Aorta (tissue), 5 donors: ENCODE measurements at regions not wholly inside any gene's neighbourhood (a gene's known extent, or its start where the extent isn't known, plus 50 kb on each side); places are given as distances from the start of the nearest gene placed in this dataset.

ENCODE experiments used
- ATAC-seq: fragments of 200-7000 bp; cut with Tn5 transposase; one replicate; pipeline ENCODE4 v1.9.1; 2022; ENCODE audit warnings: moderate library complexity; ENCODE audit not compliant: low FRiP score
- DNase-seq, 2 donors: peaks; one replicate each; pipeline ENCODE4 v3.0.0-alpha.2; 2020
- H3K27ac ChIP-seq, 2 donors: one replicate each; pipeline ENCODE4 v1.5.1; 2013; ENCODE audit warnings: low read length in 2 of 2, mild to moderate bottlenecking in 2 of 2, moderate library complexity in 2 of 2, control low read depth in 1 of 2, inconsistent platforms in 1 of 2, low read depth in 1 of 2
- H3K27me3 ChIP-seq, 2 donors: one replicate each; pipeline ENCODE4 v1.6.1; 2013; ENCODE audit warnings: control low read depth in 1 of 2, low read length in 1 of 2, mild to moderate bottlenecking in 1 of 2, moderate library complexity in 1 of 2; ENCODE audit not compliant: insufficient read depth in 2 of 2, control insufficient read depth in 1 of 2
- H3K36me3 ChIP-seq, 2 donors: one replicate each; pipeline ENCODE4 v1.6.1; 2013; ENCODE audit warnings: control low read depth in 1 of 2, low read length in 1 of 2, mild to moderate bottlenecking in 1 of 2; ENCODE audit not compliant: insufficient read depth in 2 of 2, control insufficient read depth in 1 of 2
- H3K4me1 ChIP-seq, 2 donors: one replicate each; pipeline ENCODE4 v1.6.1; 2013; ENCODE audit warnings: low read length in 2 of 2, control low read depth in 1 of 2, mild to moderate bottlenecking in 1 of 2, moderate library complexity in 1 of 2; ENCODE audit not compliant: insufficient read depth in 2 of 2, control insufficient read depth in 1 of 2
- H3K4me3 ChIP-seq, 2 donors: one replicate each; pipeline ENCODE4 v1.5.1; 2013; ENCODE audit warnings: low read length in 2 of 2, control low read depth in 1 of 2, mild to moderate bottlenecking in 1 of 2
- H3K9me3 ChIP-seq: one replicate; pipeline ENCODE4 v1.6.1; 2013; ENCODE audit warnings: mild to moderate bottlenecking, low read length; ENCODE audit not compliant: control insufficient read depth
- WGBS, 2 donors: extraction: QIAGEN DNeasy Blood & Tissue Kit; methylation state at CpG; one replicate each; pipeline ENCODE4 v1.1.7; 2013; 5-methylcytosine and 5-hydroxymethylcytosine counted together
- intact Hi-C, 2 donors: fragments of 100-400 bp; cut with DNase I; formaldehyde crosslinking; loops; one replicate each; pipeline versions ENCODE4 v1.14.2 to v1.15.0; 2022
- donor health status: healthy with polysubstance abuse.
- donor health status: Bipolar disorder and iron deficiency.
- donor health status: DM: no; HTN: no; CAD: no.
- donor health status: DM: no; HTN: no; CAD: no.
- donor health status: DM: yes; HTN: yes; CAD: no.

DNA sequence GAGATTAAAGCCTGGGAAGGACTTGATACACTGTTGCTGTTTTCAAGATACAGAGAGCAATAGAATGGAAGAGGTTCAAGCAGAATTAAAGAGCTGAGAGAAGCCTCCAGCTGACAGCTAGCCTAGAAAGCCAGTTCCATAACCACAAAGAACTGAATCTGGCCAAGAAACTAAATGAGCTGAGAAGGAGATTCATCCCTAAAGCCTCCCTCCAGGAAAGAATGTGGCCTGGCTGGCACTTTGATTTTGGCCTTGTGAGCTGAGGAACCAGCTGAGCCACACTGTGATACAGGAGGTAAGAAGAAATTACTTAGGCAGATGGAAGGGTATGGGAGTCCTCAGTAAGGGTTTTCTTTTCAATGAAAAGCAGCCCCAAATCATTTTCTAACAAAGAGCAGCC is 324.1 kb downstream of the PHF14 start:
- ATAC-seq (no peak), DNase-seq (no peak)
- intact Hi-C loops = loop anchor here in 1 of 2 donors (10.0 kb wide), 1 partner anchor 57 kb away; no protein-coding TSS in a partner anchor
- H3K36me3 ChIP-seq = no peaks in the 10 kb centered on the region
- no peak overlapping the region for H3K4me3 ChIP-seq
- H3K27ac ChIP-seq = no peak overlapping the region
- no peaks in the 10 kb centered on the region for H3K4me1 ChIP-seq
- no peaks in the 10 kb centered on the region for H3K27me3 ChIP-seq
- no peaks in the 10 kb centered on the region for H3K9me3 ChIP-seq

DNA sequence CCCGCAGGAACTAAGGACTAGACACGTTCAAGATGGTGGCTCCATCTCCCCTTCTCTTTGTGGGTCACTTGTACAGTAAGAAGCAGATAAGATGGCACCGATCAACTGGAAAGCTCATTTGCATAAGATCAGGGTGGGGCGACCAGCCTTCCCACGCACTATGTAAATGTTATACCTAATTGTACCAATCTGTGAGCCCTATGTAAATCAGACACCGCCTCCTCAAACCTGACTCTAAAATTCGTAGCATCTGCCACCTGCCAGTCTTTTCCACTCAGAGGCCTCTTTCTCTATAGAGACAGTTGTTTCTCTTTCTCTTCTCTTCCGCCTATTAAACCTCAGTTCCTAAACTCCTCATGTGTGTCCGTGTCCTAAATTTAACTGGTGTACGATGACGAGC is 324.5 kb downstream of the PHF14 start:
- ATAC-seq (no peak), DNase-seq (no peak)
- Histone ChIP-seq H3K27ac (no peak overlapping the region), H3K4me1 (no peaks in the 10 kb centered on the region), H3K4me3 (no peak overlapping the region), H3K27me3 (no peaks in the 10 kb centered on the region), H3K36me3 (no peaks in the 10 kb centered on the region), H3K9me3 (no peaks in the 10 kb centered on the region)
- intact Hi-C loops = loop anchor here in 1 of 2 donors (10.0 kb wide), 1 partner anchor 57 kb away; no protein-coding TSS in a partner anchor
- WGBS, 2 donors = 89 to 90% methylated on average over 11 of the region's 11 CpGs

DNA sequence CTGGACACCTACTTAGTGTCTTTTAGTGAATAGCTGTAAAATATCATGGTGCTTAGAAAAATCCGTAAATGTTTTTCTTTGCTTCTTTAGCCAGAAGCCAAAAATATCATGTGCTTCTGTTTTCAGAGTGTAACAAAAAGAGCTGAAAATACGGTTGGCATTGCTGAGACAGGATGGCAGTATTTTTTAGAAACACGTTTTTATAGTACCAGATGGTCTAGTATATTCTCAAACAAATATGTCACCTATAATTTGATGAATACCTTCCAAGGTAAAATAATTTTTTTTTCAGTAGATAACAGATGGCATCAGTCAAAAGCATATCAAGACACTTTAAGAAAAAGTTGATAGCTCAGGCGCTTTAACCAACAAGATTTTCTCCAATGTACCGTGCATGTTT is 326.6 kb downstream of the PHF14 start:
- H3K4me3 ChIP-seq = no peak overlapping the region
- no peaks in the 10 kb centered on the region for H3K9me3 ChIP-seq
- H3K36me3 ChIP-seq = no peaks in the 10 kb centered on the region
- intact Hi-C loops = no loop called here
- no peak for ATAC-seq
- DNase-seq = no peak
- no peak overlapping the region for H3K27ac ChIP-seq
- 18 to 22% methylated on average over 5 of the region's 5 CpGs for WGBS, 2 donors
- no peaks in the 10 kb centered on the region for H3K27me3 ChIP-seq
- H3K4me1 ChIP-seq = no peaks in the 10 kb centered on the region

DNA sequence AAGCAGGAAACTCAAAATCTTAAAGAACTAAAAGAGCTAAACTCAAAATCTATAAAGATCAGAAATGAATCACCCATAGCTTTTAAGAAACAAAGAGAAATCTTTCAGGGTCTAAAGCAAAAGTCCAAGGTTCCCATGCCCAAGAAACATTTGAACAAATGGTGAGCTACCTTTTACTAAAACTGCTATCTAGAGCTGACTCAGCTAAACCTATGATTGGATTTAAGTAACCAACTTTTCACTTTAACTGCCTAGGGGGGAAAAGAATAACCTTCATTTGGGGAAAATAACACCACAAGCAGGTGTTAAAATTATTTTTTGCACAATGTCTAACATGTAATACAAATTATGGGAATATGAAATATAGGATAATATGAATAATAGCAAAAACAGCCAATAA is 328.4 kb downstream of the PHF14 start:
- intact Hi-C loops = no loop called here
- Histone ChIP-seq H3K36me3 (no peaks in the 10 kb centered on the region), H3K4me3 (no peak overlapping the region), H3K27ac (no peak overlapping the region), H3K9me3 (no peaks in the 10 kb centered on the region), H3K4me1 (no peaks in the 10 kb centered on the region), H3K27me3 (no peaks in the 10 kb centered on the region)
- ATAC-seq = no peak
- no peak for DNase-seq

DNA sequence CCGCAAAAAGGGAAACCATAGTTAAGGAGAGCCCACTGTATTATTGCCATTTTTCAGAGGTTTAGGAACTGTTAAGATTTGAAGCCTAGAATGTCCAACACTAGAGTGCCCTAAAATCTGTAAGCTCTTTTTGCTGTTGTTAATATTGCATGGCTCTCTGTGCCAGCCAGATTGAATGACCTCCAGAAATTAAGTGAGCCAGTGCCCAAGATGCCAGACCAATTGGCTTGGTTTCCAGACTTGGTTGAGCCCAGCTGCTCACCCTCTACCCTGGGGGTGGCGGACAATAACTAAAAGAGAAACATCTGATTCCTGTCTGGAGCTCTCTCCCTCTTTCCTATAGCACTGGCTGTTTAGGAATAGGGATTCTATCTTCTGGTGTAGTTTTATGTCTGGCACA is 340.1 kb downstream of the PHF14 start:
- DNase-seq (no peak), ATAC-seq (no peak)
- Histone ChIP-seq H3K4me1 (no peaks in the 10 kb centered on the region), H3K36me3 (no peaks in the 10 kb centered on the region), H3K27me3 (no peaks in the 10 kb centered on the region), H3K27ac (no peak overlapping the region), H3K4me3 (no peak overlapping the region), H3K9me3 (no peaks in the 10 kb centered on the region)
- 69 to 81% methylated on average over 2 of the region's 2 CpGs for WGBS, 2 donors
- intact Hi-C loops = no loop called here

DNA sequence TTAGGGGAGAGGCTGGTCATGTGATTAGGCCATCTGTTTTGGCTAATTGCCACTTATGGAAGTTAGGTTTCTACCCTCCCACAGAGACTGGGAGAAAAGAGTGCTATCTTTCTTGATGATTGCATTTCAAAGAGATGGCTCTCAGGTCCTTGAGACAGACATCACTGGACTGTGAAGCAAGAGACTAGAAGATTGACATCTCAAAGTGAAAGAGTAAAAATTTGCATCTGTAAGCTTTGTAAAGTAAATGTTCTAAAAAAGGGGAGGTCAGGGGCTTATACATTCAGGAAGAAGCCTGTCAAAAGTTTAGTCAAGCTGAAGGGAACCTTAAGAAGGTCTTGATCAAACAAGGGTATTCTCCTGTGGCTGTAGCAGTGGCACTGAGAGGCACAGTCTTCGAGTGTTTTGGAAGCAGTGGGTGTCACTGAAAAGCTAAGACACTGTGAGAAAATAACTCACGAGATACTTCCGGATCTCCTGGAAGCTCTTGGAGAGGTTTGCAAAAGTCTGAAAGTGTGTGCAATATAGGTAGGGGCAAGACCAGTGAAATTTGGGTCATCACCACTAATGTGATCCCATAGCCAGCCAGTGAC is 342.1 kb downstream of the PHF14 start:
- no peak overlapping the region for H3K27ac ChIP-seq
- H3K27me3 ChIP-seq = no peaks in the 10 kb centered on the region
- intact Hi-C loops = no loop called here
- H3K9me3 ChIP-seq = no peaks in the 10 kb centered on the region
- ATAC-seq (no peak), DNase-seq (no peak)
- no peaks in the 10 kb centered on the region for H3K36me3 ChIP-seq
- H3K4me3 ChIP-seq = no peak overlapping the region
- 71 to 72% methylated on average over 3 of the region's 3 CpGs for WGBS, 2 donors
- no peaks in the 10 kb centered on the region for H3K4me1 ChIP-seq

DNA sequence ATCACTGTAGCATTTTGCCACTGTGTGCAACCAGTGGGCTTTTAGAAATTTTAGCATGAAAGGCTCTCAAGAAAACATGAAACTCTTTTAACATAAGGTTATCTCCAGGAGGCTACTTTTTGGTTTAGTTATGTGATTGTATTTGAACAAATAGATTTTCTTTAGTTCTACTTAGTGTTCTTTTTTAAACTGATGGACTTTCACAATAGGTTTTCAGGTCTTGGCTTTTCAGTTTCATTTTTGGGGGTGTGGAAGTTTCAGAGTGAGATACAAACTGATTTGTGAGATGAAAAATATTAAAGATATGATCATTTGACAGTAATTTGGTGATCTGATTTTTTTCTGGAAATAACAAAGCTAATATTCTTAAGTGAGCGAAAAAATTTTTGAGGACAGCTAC is 344.1 kb downstream of the PHF14 start:
- intact Hi-C loops = no loop called here

DNA sequence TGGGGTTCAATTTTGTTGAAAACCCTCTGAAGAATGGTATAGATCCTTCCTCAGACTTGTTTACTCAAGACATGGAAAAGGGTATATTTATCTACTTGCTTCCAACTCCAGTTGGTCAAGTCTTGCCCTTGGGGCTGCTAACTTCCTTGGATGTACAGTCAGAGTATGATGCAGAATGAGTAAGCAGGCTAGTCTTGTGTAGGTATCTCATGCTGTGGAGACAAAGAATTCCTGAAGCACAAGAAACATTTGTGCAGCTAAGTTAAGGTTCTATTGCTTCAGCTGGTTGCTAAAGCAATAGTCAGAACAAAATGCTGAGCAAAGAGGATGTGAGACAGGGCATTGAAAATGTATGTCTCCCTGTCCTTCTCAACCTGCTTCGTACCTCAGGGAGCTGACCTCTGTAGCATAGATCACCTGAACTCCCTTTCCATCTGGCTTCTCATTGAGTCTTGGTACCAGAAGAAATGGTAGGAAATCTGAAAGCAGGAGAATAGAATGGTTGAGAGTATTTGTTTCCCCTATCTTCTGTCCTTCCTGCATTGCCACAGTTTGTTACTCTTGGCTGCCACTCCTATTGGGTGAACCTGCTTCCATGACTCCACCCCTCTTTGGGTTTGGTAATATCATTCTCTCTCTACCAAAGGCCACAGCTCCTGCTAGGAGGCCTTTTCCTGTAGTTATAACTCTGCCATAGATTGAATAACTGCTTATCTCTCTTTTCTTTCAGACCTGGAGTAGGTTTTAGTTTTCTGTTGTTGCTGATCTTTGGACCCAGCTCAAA is 346.0 kb downstream of the PHF14 start:
- no peaks in the 10 kb centered on the region for H3K27me3 ChIP-seq
- H3K9me3 ChIP-seq = no peaks in the 10 kb centered on the region
- no peaks in the 10 kb centered on the region for H3K36me3 ChIP-seq
- no peak overlapping the region for H3K4me3 ChIP-seq
- intact Hi-C loops = no loop called here
- ATAC-seq (no peak), DNase-seq (no peak)
- 86 to 92% methylated on average over 1 of the region's 1 CpG for WGBS, 2 donors
- H3K27ac ChIP-seq = no peak overlapping the region
- H3K4me1 ChIP-seq = no peaks in the 10 kb centered on the region

More for the DNA sequence above, 344.1 kb downstream of the PHF14 start:
- no peaks in the 10 kb centered on the region for H3K4me1 ChIP-seq
- DNase-seq (no peak), ATAC-seq (no peak)
- H3K4me3 ChIP-seq = no peak overlapping the region
- H3K27me3 ChIP-seq = no peaks in the 10 kb centered on the region
- 94 to 97% methylated on average over 1 of the region's 1 CpG for WGBS, 2 donors
- no peak overlapping the region for H3K27ac ChIP-seq
- H3K9me3 ChIP-seq = no peaks in the 10 kb centered on the region
- no peaks in the 10 kb centered on the region for H3K36me3 ChIP-seq
